MCF 10A (cell line): ENCODE measurements at regions not wholly inside any gene's neighbourhood (a gene's known extent, or its start where the extent isn't known, plus 50 kb on each side); places are given as distances from the start of the nearest gene placed in this dataset.

Source experiments
- BruUV-seq: library from RNA; stranded (reverse); fragments of 400-500 nt; replicated peaks from 2 replicates; lab custom pipeline; 2021; lab: Mats Ljungman, UMichigan
- CTCF ChIA-PET: fragments of 300-600 bp; sonication (Branson Sonifier 250); formaldehyde crosslinking; extraction: SDS; loops from one replicate; lab custom pipeline; 2021; ENCODE audit warnings: antibody characterized with exemption, inconsistent platforms; lab: Yijun Ruan, JAX
- POLR2A ChIA-PET: fragments of 300-600, 350-650 bp; sonication (Branson Sonifier 250); formaldehyde crosslinking; extraction: SDS; loops from one replicate; lab custom pipeline; 2020; ENCODE audit warnings: antibody characterized with exemption, inconsistent platforms; lab: Yijun Ruan, JAX
- DNase-seq: peaks from one replicate; pipeline ENCODE4 v3.0.0-alpha.2; 2018; ENCODE audit not compliant: unreplicated experiment
- H3K27ac Mint-ChIP-seq: one replicate; pipeline ENCODE4 v1.8.0; 2022; ENCODE audit warnings: mild to moderate bottlenecking, low read depth, mixed read lengths; ENCODE audit not compliant: unreplicated experiment
- H3K27me3 Mint-ChIP-seq: one replicate; pipeline ENCODE4 v1.8.0; 2022; ENCODE audit warnings: mixed read lengths; ENCODE audit not compliant: insufficient read depth, unreplicated experiment
- H3K36me3 Mint-ChIP-seq: one replicate; pipeline ENCODE4 v1.8.0; 2022; ENCODE audit warnings: mild to moderate bottlenecking, moderate library complexity, mixed read lengths; ENCODE audit not compliant: insufficient read depth, unreplicated experiment
- H3K4me1 Mint-ChIP-seq: one replicate; pipeline ENCODE4 v1.8.0; 2022; ENCODE audit warnings: mixed read lengths; ENCODE audit not compliant: insufficient read depth, unreplicated experiment
- H3K4me3 Mint-ChIP-seq: one replicate; pipeline ENCODE4 v1.8.0; 2022; ENCODE audit warnings: mild to moderate bottlenecking, moderate library complexity, mixed read lengths; ENCODE audit not compliant: unreplicated experiment
- H3K9me3 Mint-ChIP-seq: one replicate; pipeline ENCODE4 v1.8.0; 2022; ENCODE audit warnings: mixed read lengths; ENCODE audit not compliant: unreplicated experiment
- CTCF ChIP-seq: fragments of 200-600 bp; IDR thresholded peaks from one replicate; pipeline ENCODE4 v1.8.0; 2022; ENCODE audit warnings: antibody characterized with exemption, mild to moderate bottlenecking; ENCODE audit not compliant: unreplicated experiment
- intact Hi-C: fragments of 100-400 bp; cut with micrococcal nuclease; formaldehyde crosslinking; loops from 2 replicates; pipeline ENCODE4 v1.14.1; 2022

GRCh38 chr15:77811270-77811669 is 178.6 kb upstream of the LINGO1 start:
- Mint-ChIP-seq H3K36me3 (no peaks in the 10 kb centered on the region), H3K27ac (no peak overlapping the region), H3K27me3 (peaks cover 11% of the 10 kb centered on the region), H3K9me3 (no peaks in the 10 kb centered on the region), H3K4me1 (no peaks in the 10 kb centered on the region), H3K4me3 (no peak overlapping the region)
- ChIA-PET CTCF (interaction anchor here (2.1 kb wide), 1 partner anchor 178 kb away, joined by 5 read pairs; the partner anchor contains the start of gene LINGO1), POLR2A (no interaction called here)
- intact Hi-C loops = no loop called here
- DNase-seq = no peak
- TF ChIP-seq CTCF = no peak
- BruUV-seq = no TSS peak

GRCh38 chr15:77810130-77810571 is 177.4 kb upstream of the LINGO1 start:
- H3K9me3 Mint-ChIP-seq = no peaks in the 10 kb centered on the region
- intact Hi-C loops = no loop called here
- ChIA-PET CTCF (no interaction called here), POLR2A (no interaction called here)
- no peak for DNase-seq
- no TSS peak for BruUV-seq
- no peak overlapping the region for H3K4me3 Mint-ChIP-seq
- no peaks in the 10 kb centered on the region for H3K36me3 Mint-ChIP-seq
- H3K27me3 Mint-ChIP-seq = peaks cover 11% of the 10 kb centered on the region
- no peaks in the 10 kb centered on the region for H3K4me1 Mint-ChIP-seq
- H3K27ac Mint-ChIP-seq = no peak overlapping the region
- no peak for TF ChIP-seq CTCF

- CTCF ChIA-PET = interaction anchor here (0.7 to 3.7 kb wide), 2 partner anchors 9 to 13 kb away, joined by 3 to 12 read pairs; no protein-coding TSS in a partner anchor
- BruUV-seq = no TSS peak
- Mint-ChIP-seq H3K4me3 (no peak overlapping the region), H3K4me1 (no peaks in the 10 kb centered on the region), H3K27me3 (peaks cover 11% of the 10 kb centered on the region), H3K9me3 (no peaks in the 10 kb centered on the region), H3K27ac (no peak overlapping the region), H3K36me3 (no peaks in the 10 kb centered on the region)
- DNase-seq = no peak
- POLR2A ChIA-PET = no interaction called here
- intact Hi-C loops = no loop called here
- no peak for TF ChIP-seq CTCF
These were observed 176.0 kb upstream of the LINGO1 start for GRCh38 chr15:77808581-77809177.

GRCh38 chr15:77808075-77808474 is 175.4 kb upstream of the LINGO1 start:
- no peak overlapping the region for H3K27ac Mint-ChIP-seq
- intact Hi-C loops = no loop called here
- no peak overlapping the region for H3K4me3 Mint-ChIP-seq
- no peak for DNase-seq
- no peaks in the 10 kb centered on the region for H3K36me3 Mint-ChIP-seq
- BruUV-seq = no TSS peak
- TF ChIP-seq CTCF = no peak
- CTCF ChIA-PET = interaction anchor here (0.7 to 3.7 kb wide), 2 partner anchors 8 to 13 kb away, joined by 3 to 12 read pairs; no protein-coding TSS in a partner anchor
- POLR2A ChIA-PET = no interaction called here
- H3K4me1 Mint-ChIP-seq = no peaks in the 10 kb centered on the region
- H3K27me3 Mint-ChIP-seq = peaks cover 11% of the 10 kb centered on the region
- H3K9me3 Mint-ChIP-seq = no peaks in the 10 kb centered on the region
